ENCODE measurements at regions not wholly inside any gene's neighbourhood (a gene's known extent, or its start where the extent isn't known, plus 50 kb on each side); places are given as distances from the start of the nearest gene placed in this dataset.

DNA sequence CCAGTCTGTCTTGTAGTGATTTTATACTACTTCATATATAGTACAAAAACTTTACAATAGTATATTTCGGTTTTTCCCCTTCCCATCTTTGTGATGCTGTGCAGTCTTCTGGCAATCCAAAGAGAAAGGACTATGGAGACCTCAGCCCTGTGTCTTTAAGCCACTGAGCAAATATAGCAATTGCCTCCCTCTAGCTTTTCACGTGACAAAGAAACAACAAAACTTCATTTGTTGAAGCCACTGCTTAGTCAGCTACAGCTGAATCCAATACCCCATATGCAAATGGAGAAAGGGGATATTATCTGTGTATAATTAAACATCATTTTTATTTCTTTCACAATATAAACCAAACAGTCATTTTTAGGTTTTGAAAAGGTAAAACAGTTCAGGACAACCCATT is 142.8 kb upstream of the STK32A start:
- TF ChIP-seq FOXP2 (optimal IDR thresholded peaks at IDR 0.05; ENCODE audit: borderline replicate concordance, extremely low read depth, extremely low read length, insufficient read depth) (no peak), POLR2AphosphoS5 (IDR thresholded peaks at IDR 0.05; ENCODE audit: low read depth, low read length) (no peak), TAF1 (IDR thresholded peaks at IDR 0.05; ENCODE audit: borderline replicate concordance, insufficient read depth, low read length) (no peak), SIN3A (IDR thresholded peaks at IDR 0.05; ENCODE audit: borderline replicate concordance, insufficient read depth, low read length) (no peak)
- TF ChIP-seq, protein P1, sequence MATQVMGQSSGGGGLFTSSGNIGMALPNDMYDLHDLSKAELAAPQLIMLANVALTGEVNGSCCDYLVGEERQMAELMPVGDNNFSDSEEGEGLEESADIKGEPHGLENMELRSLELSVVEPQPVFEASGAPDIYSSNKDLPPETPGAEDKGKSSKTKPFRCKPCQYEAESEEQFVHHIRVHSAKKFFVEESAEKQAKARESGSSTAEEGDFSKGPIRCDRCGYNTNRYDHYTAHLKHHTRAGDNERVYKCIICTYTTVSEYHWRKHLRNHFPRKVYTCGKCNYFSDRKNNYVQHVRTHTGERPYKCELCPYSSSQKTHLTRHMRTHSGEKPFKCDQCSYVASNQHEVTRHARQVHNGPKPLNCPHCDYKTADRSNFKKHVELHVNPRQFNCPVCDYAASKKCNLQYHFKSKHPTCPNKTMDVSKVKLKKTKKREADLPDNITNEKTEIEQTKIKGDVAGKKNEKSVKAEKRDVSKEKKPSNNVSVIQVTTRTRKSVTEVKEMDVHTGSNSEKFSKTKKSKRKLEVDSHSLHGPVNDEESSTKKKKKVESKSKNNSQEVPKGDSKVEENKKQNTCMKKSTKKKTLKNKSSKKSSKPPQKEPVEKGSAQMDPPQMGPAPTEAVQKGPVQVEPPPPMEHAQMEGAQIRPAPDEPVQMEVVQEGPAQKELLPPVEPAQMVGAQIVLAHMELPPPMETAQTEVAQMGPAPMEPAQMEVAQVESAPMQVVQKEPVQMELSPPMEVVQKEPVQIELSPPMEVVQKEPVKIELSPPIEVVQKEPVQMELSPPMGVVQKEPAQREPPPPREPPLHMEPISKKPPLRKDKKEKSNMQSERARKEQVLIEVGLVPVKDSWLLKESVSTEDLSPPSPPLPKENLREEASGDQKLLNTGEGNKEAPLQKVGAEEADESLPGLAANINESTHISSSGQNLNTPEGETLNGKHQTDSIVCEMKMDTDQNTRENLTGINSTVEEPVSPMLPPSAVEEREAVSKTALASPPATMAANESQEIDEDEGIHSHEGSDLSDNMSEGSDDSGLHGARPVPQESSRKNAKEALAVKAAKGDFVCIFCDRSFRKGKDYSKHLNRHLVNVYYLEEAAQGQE (IDR thresholded peaks at IDR 0.05; ENCODE audit: insufficient read depth in 1 of 2, low read depth in 2 of 2, low read length in 2 of 2), result no peak

GRCh38 chr5:147093138-147093537 is 141.7 kb upstream of the STK32A start:
- TF ChIP-seq TAF1 (IDR thresholded peaks at IDR 0.05; ENCODE audit: borderline replicate concordance, insufficient read depth, low read length), result no peak
- no peak for TF ChIP-seq SIN3A (IDR thresholded peaks at IDR 0.05; ENCODE audit: borderline replicate concordance, insufficient read depth, low read length)
- TF ChIP-seq FOXP2 (optimal IDR thresholded peaks at IDR 0.05; ENCODE audit: borderline replicate concordance, extremely low read depth, extremely low read length, insufficient read depth), result no peak
- no peak for TF ChIP-seq POLR2AphosphoS5 (IDR thresholded peaks at IDR 0.05; ENCODE audit: low read depth, low read length)
- TF ChIP-seq, protein P1 (IDR thresholded peaks at IDR 0.05; ENCODE audit: insufficient read depth in 1 of 2, low read depth in 2 of 2, low read length in 2 of 2), result no peak

GRCh38 chr5:147095740-147096139 is 139.1 kb upstream of the STK32A start:
- no peak for TF ChIP-seq FOXP2 (optimal IDR thresholded peaks at IDR 0.05; ENCODE audit: borderline replicate concordance, extremely low read depth, extremely low read length, insufficient read depth)
- TF ChIP-seq TAF1 (IDR thresholded peaks at IDR 0.05; ENCODE audit: borderline replicate concordance, insufficient read depth, low read length), result no peak
- no peak for TF ChIP-seq SIN3A (IDR thresholded peaks at IDR 0.05; ENCODE audit: borderline replicate concordance, insufficient read depth, low read length)
- TF ChIP-seq POLR2AphosphoS5 (IDR thresholded peaks at IDR 0.05; ENCODE audit: low read depth, low read length), result no peak
- TF ChIP-seq, protein P1 (IDR thresholded peaks at IDR 0.05; ENCODE audit: insufficient read depth in 1 of 2, low read depth in 2 of 2, low read length in 2 of 2), result no peak

DNA sequence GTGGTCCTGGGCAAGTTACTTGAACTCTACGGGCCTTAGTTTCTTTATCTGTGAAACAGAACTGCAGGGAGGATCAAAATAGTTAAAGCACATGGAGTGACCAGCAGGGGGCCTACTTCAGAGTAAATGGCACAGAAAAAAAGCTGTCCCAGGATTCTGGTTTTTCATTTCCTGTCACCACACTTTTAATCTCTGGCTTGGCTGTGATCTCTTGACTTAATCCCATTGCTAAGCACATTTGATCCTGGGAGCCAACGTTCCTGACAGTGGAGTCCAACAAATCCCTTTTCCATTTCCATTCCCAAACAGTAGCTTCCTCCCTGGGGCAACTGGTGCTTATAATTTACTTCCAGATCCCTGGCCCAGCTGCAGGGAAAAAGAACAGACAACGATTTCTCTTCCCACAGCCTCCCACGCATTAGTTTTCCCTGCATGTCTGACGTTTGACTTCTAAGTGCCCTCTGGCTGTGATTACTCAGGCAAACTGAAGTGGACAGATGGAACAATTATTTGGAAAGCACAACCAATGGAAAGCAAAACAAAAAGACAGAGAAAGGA is 136.5 kb upstream of the STK32A start:
- TF ChIP-seq SIN3A (IDR thresholded peaks at IDR 0.05; ENCODE audit: borderline replicate concordance, insufficient read depth, low read length) (no peak), POLR2AphosphoS5 (IDR thresholded peaks at IDR 0.05; ENCODE audit: low read depth, low read length) (no peak), TAF1 (IDR thresholded peaks at IDR 0.05; ENCODE audit: borderline replicate concordance, insufficient read depth, low read length) (no peak), FOXP2 (optimal IDR thresholded peaks at IDR 0.05; ENCODE audit: borderline replicate concordance, extremely low read depth, extremely low read length, insufficient read depth) (no peak)
- TF ChIP-seq, protein P1 (IDR thresholded peaks at IDR 0.05; ENCODE audit: insufficient read depth in 1 of 2, low read depth in 2 of 2, low read length in 2 of 2), result no peak

Measured in PFSK-1 (cell line).